Pancreas (tissue), 10 donors: ENCODE measurements at regions not wholly inside any gene's neighbourhood (a gene's known extent, or its start where the extent isn't known, plus 50 kb on each side); places are given as distances from the start of the nearest gene placed in this dataset.

Experiments used
- ATAC-seq, 4 donors: fragments of 200-7000 bp; cut with Tn5 transposase; one replicate each; pipeline versions ENCODE4 v1.8.0 to v1.9.1; 2020; ENCODE audit warnings: mild to moderate bottlenecking in 4 of 4, moderate library complexity in 4 of 4
- DNase-seq, 6 donors: peaks; one replicate each; pipeline ENCODE4 v3.0.0-alpha.2; 2020
- FAIRE-seq: peaks from 2 replicates; lab custom pipeline; 2012; peaks lifted over from hg19 to GRCh38; lab: Jason Lieb, UNC
- H3K27ac ChIP-seq, 4 donors: fragments of 200-600 bp; sonication (generic); 1 replicate in 3 of 4; 2 replicates in 1 of 4; pipeline versions ENCODE4 v1.5.0 to v1.8.0; 2020
- H3K27me3 ChIP-seq, 4 donors: fragments of 200-600 bp; one replicate each; pipeline ENCODE4 v1.8.0; 2021
- H3K36me3 ChIP-seq, 3 donors: fragments of 200-600 bp; sonication (generic) in 1 of 3; one replicate each; pipeline versions ENCODE4 v1.5.0 to v1.8.0; 2020 to 2021
- H3K4me1 ChIP-seq, 3 donors: fragments of 200-600 bp; one replicate each; pipeline ENCODE4 v1.8.0; 2021
- H3K4me3 ChIP-seq, 4 donors: fragments of 200-600 bp; sonication (generic) in 2 of 4; one replicate each; pipeline versions ENCODE4 v1.5.0 to v1.8.0; 2020 to 2021
- H3K9me3 ChIP-seq, 4 donors: fragments of 200-600 bp; one replicate each; pipeline ENCODE4 v1.8.0; 2021
- CTCF ChIP-seq, 4 donors: fragments of 200-600 bp; sonication (generic) in 3 of 4; IDR thresholded peaks; one replicate each; pipeline versions ENCODE4 v1.5.0 to v1.8.0; 2021; ENCODE audit warnings: antibody characterized with exemption in 4 of 4
- WGBS, 2 donors: extraction: QIAGEN DNeasy Blood & Tissue Kit; methylation state at CpG; one replicate each; pipeline ENCODE4 v1.1.7; 2013; 5-methylcytosine and 5-hydroxymethylcytosine counted together
- intact Hi-C, 3 donors: fragments of 100-400 bp; cut with DNase I; formaldehyde crosslinking; loops; one replicate each; pipeline versions ENCODE4 v1.11.1 to v1.14.2; 2022
- donor health status: healthy with polysubstance abuse.
- donor health status: DM: no; HTN: no; CAD: no; lungs with moderate emphysema.
- donor health status: DM: no; HTN: no; CAD: no.
- donor health status: control.
- donor health status: control.
- donor health status: Bipolar disorder and iron deficiency.
- donor health status: DM: yes; HTN: yes; CAD: no.
- donor health status: DM: no; HTN: no; CAD: no.
- donor health status: DM: no; HTN: no; CAD: no.
- donor health status: DM: yes; HTN: yes; CAD: no.

GRCh38 chr9:13386935-13387733 lies 107.6 kb upstream of the MPDZ start:
- Histone ChIP-seq H3K36me3 (no peaks in the 10 kb centered on the region), H3K9me3 (no peaks in the 10 kb centered on the region), H3K4me3 (no peak overlapping the region), H3K27me3 (no peaks in the 10 kb centered on the region), H3K27ac (no peak overlapping the region), H3K4me1 (no peaks in the 10 kb centered on the region)
- peak in 3 of 4 donors; percentile 48 to 75 (median 54) for ATAC-seq
- intact Hi-C loops = no loop called here
- no peak for DNase-seq
- no peak for FAIRE-seq
- no peak for TF ChIP-seq CTCF (IDR thresholded peaks at IDR 0.05)
- 62 to 70% methylated on average over 4 of the region's 4 CpGs for whole genome bisulfite sequencing, 2 donors

- Histone ChIP-seq H3K4me3 (no peak overlapping the region), H3K4me1 (no peaks in the 10 kb centered on the region), H3K27me3 (no peaks in the 10 kb centered on the region), H3K27ac (no peak overlapping the region), H3K36me3 (no peaks in the 10 kb centered on the region), H3K9me3 (no peaks in the 10 kb centered on the region)
- no peak for TF ChIP-seq CTCF (IDR thresholded peaks at IDR 0.05)
- 63 to 71% methylated on average over 2 of the region's 2 CpGs for WGBS, 2 donors
- no peak for FAIRE-seq
- no peak for DNase-seq
- no peak for ATAC-seq
- intact Hi-C loops = no loop called here
Measured at GRCh38 chr9:13386316-13386715, 106.8 kb upstream of the MPDZ start.

- TF ChIP-seq CTCF (IDR thresholded peaks at IDR 0.05) = no peak
- H3K9me3 ChIP-seq = no peaks in the 10 kb centered on the region
- H3K27me3 ChIP-seq = no peaks in the 10 kb centered on the region
- intact Hi-C loops = no loop called here
- DNase-seq = no peak
- ATAC-seq = no peak
- WGBS, 2 donors = 95 to 96% methylated on average over 1 of the region's 1 CpG
- H3K36me3 ChIP-seq = no peaks in the 10 kb centered on the region
- no peak overlapping the region for H3K27ac ChIP-seq
- H3K4me3 ChIP-seq = no peak overlapping the region
- FAIRE-seq = no peak
- no peaks in the 10 kb centered on the region for H3K4me1 ChIP-seq
Measured at GRCh38 chr9:13383855-13384254, 104.4 kb upstream of the MPDZ start.

GRCh38 chr9:13383216-13383615 lies 103.7 kb upstream of the MPDZ start:
- Histone ChIP-seq H3K9me3 (no peaks in the 10 kb centered on the region), H3K4me1 (no peaks in the 10 kb centered on the region), H3K36me3 (no peaks in the 10 kb centered on the region), H3K27ac (no peak overlapping the region), H3K27me3 (no peaks in the 10 kb centered on the region), H3K4me3 (no peak overlapping the region)
- FAIRE-seq = no peak
- no peak for TF ChIP-seq CTCF (IDR thresholded peaks at IDR 0.05)
- DNase-seq = no peak
- 55 to 63% methylated on average over 1 of the region's 1 CpG for WGBS, 2 donors
- ATAC-seq = no peak
- intact Hi-C loops = no loop called here

GRCh38 chr9:13382595-13382994 lies 103.1 kb upstream of the MPDZ start:
- no peak for DNase-seq
- Histone ChIP-seq H3K36me3 (no peaks in the 10 kb centered on the region), H3K4me3 (no peak overlapping the region), H3K9me3 (no peaks in the 10 kb centered on the region), H3K27me3 (no peaks in the 10 kb centered on the region), H3K4me1 (no peaks in the 10 kb centered on the region), H3K27ac (no peak overlapping the region)
- 79 to 83% methylated on average over 5 of the region's 5 CpGs for WGBS, 2 donors
- FAIRE-seq = no peak
- TF ChIP-seq CTCF (IDR thresholded peaks at IDR 0.05) = no peak
- intact Hi-C loops = no loop called here
- ATAC-seq = no peak
